Peyer's patch (tissue), 4 donors: ENCODE measurements at regions not wholly inside any gene's neighbourhood (a gene's known extent, or its start where the extent isn't known, plus 50 kb on each side); places are given as distances from the start of the nearest gene placed in this dataset.

Experiments used
- DNase-seq, 3 donors: peaks; one replicate each; pipeline ENCODE4 v3.0.0-alpha.2; 2017 to 2019
- H3K27ac ChIP-seq, 4 donors: fragments of 200-600 bp; sonication (generic); one replicate each; pipeline ENCODE4 v1.5.1; 2016 to 2019
- H3K27me3 ChIP-seq, 2 donors: fragments of 200-600 bp; sonication (generic); one replicate each; pipeline ENCODE4 v1.5.1; 2019
- H3K36me3 ChIP-seq, 3 donors: fragments of 200-600 bp; sonication (generic); one replicate each; pipeline ENCODE4 v1.5.1; 2016 to 2019
- H3K4me1 ChIP-seq, 4 donors: fragments of 200-600 bp; sonication (generic); one replicate each; pipeline ENCODE4 v1.5.1; 2016 to 2019
- H3K4me3 ChIP-seq, 4 donors: fragments of 200-600 bp; sonication (generic); 1 replicate in 3 of 4; 2 replicates in 1 of 4; pipeline ENCODE4 v1.5.1; 2016 to 2019; ENCODE audit warnings: mild to moderate bottlenecking in 1 of 4
- H3K9me3 ChIP-seq, 4 donors: fragments of 200-600 bp; sonication (generic); one replicate each; pipeline ENCODE4 v1.5.1; 2016 to 2019; ENCODE audit warnings: mild to moderate bottlenecking in 1 of 4
- CTCF ChIP-seq, 6 experiments: fragments of 450-650 bp in 4 of 6; fragments of 200-600 bp in 2 of 6; sonication (generic) in 1 of 6; IDR thresholded peaks; one replicate each; pipeline ENCODE4 v1.5.1; 2017 to 2019; ENCODE audit warnings: antibody characterized with exemption in 6 of 6, mild to moderate bottlenecking in 3 of 6, moderate library complexity in 1 of 6
- POLR2A ChIP-seq, 2 donors: fragments of 450-650 bp; IDR thresholded peaks; one replicate each; pipeline ENCODE4 v1.5.1; 2017; ENCODE audit warnings: antibody characterized with exemption in 2 of 2, mild to moderate bottlenecking in 2 of 2, moderate library complexity in 2 of 2

- H3K27ac ChIP-seq = no peak overlapping the region
- H3K36me3 ChIP-seq = no peaks in the 10 kb centered on the region
- no peak for DNase-seq
- H3K27me3 ChIP-seq = no peaks in the 10 kb centered on the region
- peaks cover 0 to 4% (median 0%) of the 10 kb centered on the region in 4 donors for H3K4me1 ChIP-seq
- H3K9me3 ChIP-seq = peaks cover 0 to 7% (median 0%) of the 10 kb centered on the region in 4 donors
- TF ChIP-seq CTCF (IDR thresholded peaks at IDR 0.05) (no peak), POLR2A (IDR thresholded peaks at IDR 0.05) (no peak)
- H3K4me3 ChIP-seq = no peak overlapping the region
Observed at GRCh38 chr2:11060376-11061169, 94.7 kb upstream of the SLC66A3 start.

GRCh38 chr2:11065833-11066485 is 89.3 kb upstream of the SLC66A3 start:
- Histone ChIP-seq H3K36me3 (no peaks in the 10 kb centered on the region), H3K4me1 (peaks cover 0 to 12% (median 0%) of the 10 kb centered on the region in 4 donors), H3K27me3 (no peaks in the 10 kb centered on the region), H3K4me3 (no peak overlapping the region), H3K9me3 (peaks cover 0 to 7% (median 0%) of the 10 kb centered on the region in 4 donors), H3K27ac (no peak overlapping the region)
- TF ChIP-seq POLR2A (IDR thresholded peaks at IDR 0.05) = no peak
- DNase-seq = no peak

- H3K4me3 ChIP-seq = no peak overlapping the region
- no peaks in the 10 kb centered on the region for H3K36me3 ChIP-seq
Observed at GRCh38 chr2:11067221-11068078, 87.8 kb upstream of the SLC66A3 start.

GRCh38 chr2:11068079-11068741 is 87.1 kb upstream of the SLC66A3 start:
- Histone ChIP-seq H3K27me3 (no peaks in the 10 kb centered on the region), H3K36me3 (no peaks in the 10 kb centered on the region), H3K9me3 (no peaks in the 10 kb centered on the region), H3K4me1 (peaks cover 0 to 12% (median 0%) of the 10 kb centered on the region in 4 donors), H3K4me3 (no peak overlapping the region), H3K27ac (no peak overlapping the region)
- DNase-seq = no peak
- no peak for TF ChIP-seq CTCF (IDR thresholded peaks at IDR 0.05)
- TF ChIP-seq POLR2A (IDR thresholded peaks at IDR 0.05) = no peak

More at GRCh38 chr2:11067221-11068078, 87.8 kb upstream of the SLC66A3 start:
- H3K9me3 ChIP-seq = no peaks in the 10 kb centered on the region
- no peak for TF ChIP-seq POLR2A (IDR thresholded peaks at IDR 0.05)
- no peak for TF ChIP-seq CTCF (IDR thresholded peaks at IDR 0.05)
- DNase-seq = no peak
- H3K27ac ChIP-seq = no peak overlapping the region
- H3K27me3 ChIP-seq = no peaks in the 10 kb centered on the region
- H3K4me1 ChIP-seq = peaks cover 0 to 12% (median 0%) of the 10 kb centered on the region in 4 donors

GRCh38 chr2:11068856-11069526 is 86.3 kb upstream of the SLC66A3 start:
- no peak for TF ChIP-seq POLR2A (IDR thresholded peaks at IDR 0.05)
- TF ChIP-seq CTCF (IDR thresholded peaks at IDR 0.05) = no peak
- H3K36me3 ChIP-seq = no peaks in the 10 kb centered on the region
- H3K4me1 ChIP-seq = peaks cover 0 to 12% (median 0%) of the 10 kb centered on the region in 4 donors
- H3K27me3 ChIP-seq = no peaks in the 10 kb centered on the region
- no peak for DNase-seq
- no peak overlapping the region for H3K4me3 ChIP-seq
- H3K9me3 ChIP-seq = no peaks in the 10 kb centered on the region
- no peak overlapping the region for H3K27ac ChIP-seq
